ENCODE measurements at regions not wholly inside any gene's neighbourhood (a gene's known extent, or its start where the extent isn't known, plus 50 kb on each side); places are given as distances from the start of the nearest gene placed in this dataset.
A peak's percentile ranks its signal among the peaks of the same experiment; 100 is the strongest.

GRCh38 chr6:21767891-21768648 is 174.5 kb downstream of the SOX4 start:
- no peak for TF ChIP-seq YY1 (IDR thresholded peaks at IDR 0.05; ENCODE audit: low read depth)
- TF ChIP-seq REST (IDR thresholded peaks at IDR 0.05; ENCODE audit: low read depth) = no peak
- no peak for TF ChIP-seq ZBTB7A (IDR thresholded peaks at IDR 0.05; ENCODE audit: low read depth)
- no peak for TF ChIP-seq TAF1 (IDR thresholded peaks at IDR 0.05; ENCODE audit: low read depth)
- TF ChIP-seq TCF12 (IDR thresholded peaks at IDR 0.05; ENCODE audit: low read depth) = no peak
- TF ChIP-seq EP300 (IDR thresholded peaks at IDR 0.05; ENCODE audit: borderline replicate concordance) = no peak
- no peak for TF ChIP-seq EGR1 (IDR thresholded peaks at IDR 0.05)
- TF ChIP-seq, protein P1, sequence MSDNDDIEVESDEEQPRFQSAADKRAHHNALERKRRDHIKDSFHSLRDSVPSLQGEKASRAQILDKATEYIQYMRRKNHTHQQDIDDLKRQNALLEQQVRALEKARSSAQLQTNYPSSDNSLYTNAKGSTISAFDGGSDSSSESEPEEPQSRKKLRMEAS (IDR thresholded peaks at IDR 0.05) = no peak
- TF ChIP-seq NFIC (IDR thresholded peaks at IDR 0.05) = no peak
- TF ChIP-seq TEAD4 (IDR thresholded peaks at IDR 0.05) = no peak
- no peak for TF ChIP-seq CREB1 (IDR thresholded peaks at IDR 0.05; ENCODE audit: low read depth)

GRCh38 chr6:21769405-21769861 is 175.9 kb downstream of the SOX4 start:
- 0 out of 2 replicates have a peak, but pooled peaks have one; percentile 8 for TF ChIP-seq NFIC (IDR thresholded peaks at IDR 0.05)
- TF ChIP-seq, protein P1 (IDR thresholded peaks at IDR 0.05) = no peak
- no peak for TF ChIP-seq TCF12 (IDR thresholded peaks at IDR 0.05; ENCODE audit: low read depth)

- no peak for TF ChIP-seq CREB1 (IDR thresholded peaks at IDR 0.05; ENCODE audit: low read depth)
- TF ChIP-seq, protein P1 (IDR thresholded peaks at IDR 0.05) = no peak
- no peak for TF ChIP-seq NFIC (IDR thresholded peaks at IDR 0.05)
- TF ChIP-seq YY1 (IDR thresholded peaks at IDR 0.05; ENCODE audit: low read depth) = no peak
- no peak for TF ChIP-seq TAF1 (IDR thresholded peaks at IDR 0.05; ENCODE audit: low read depth)
- no peak for TF ChIP-seq REST (IDR thresholded peaks at IDR 0.05; ENCODE audit: low read depth)
- TF ChIP-seq RAD21 (IDR thresholded peaks at IDR 0.05; ENCODE audit: low read depth) = no peak
- no peak for TF ChIP-seq FOXM1 (IDR thresholded peaks at IDR 0.05; ENCODE audit: borderline replicate concordance, low read depth)
- no peak for TF ChIP-seq EP300 (IDR thresholded peaks at IDR 0.05; ENCODE audit: borderline replicate concordance)
- TF ChIP-seq TCF12 (IDR thresholded peaks at IDR 0.05; ENCODE audit: low read depth) = no peak
- TF ChIP-seq ZBTB7A (IDR thresholded peaks at IDR 0.05; ENCODE audit: low read depth) = no peak
- TF ChIP-seq CEBPB (IDR thresholded peaks at IDR 0.05) = no peak
- TF ChIP-seq EGR1 (IDR thresholded peaks at IDR 0.05) = no peak
- no peak for TF ChIP-seq USF1 (IDR thresholded peaks at IDR 0.05)
- TF ChIP-seq TEAD4 (IDR thresholded peaks at IDR 0.05) = no peak
Observed at GRCh38 chr6:21769968-21770367, 176.4 kb downstream of the SOX4 start.

DNA sequence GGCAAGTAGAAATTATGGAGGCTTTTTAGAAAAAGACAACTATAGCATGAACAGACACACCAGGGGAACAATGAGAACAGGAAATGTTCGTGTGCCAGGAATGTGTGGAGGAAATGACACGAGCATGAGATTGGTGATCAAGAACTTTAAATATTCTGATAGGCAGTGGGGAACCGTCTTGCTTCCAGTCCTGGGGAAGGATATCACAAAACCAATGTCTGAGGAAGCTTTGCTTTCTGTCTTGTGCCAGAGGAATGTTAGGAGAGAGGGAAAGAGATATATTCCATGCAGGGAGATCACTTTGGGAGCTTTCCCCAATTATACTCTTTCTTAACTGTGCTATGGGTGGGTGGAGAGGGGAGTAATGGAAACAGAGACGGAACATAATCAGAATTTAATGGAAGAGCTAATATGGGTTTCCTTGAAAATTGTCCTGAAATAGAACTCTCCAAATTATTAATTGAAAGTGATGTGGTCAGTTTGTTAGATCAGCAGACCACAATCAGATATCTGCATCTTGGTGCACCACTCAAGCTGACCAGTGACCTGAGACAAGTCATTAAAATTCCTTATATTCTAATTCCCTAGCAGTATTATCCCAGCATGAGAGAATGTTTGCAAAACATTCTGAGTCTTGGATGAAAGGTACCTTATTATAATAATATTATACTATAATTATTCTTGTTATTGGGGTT is 178.2 kb downstream of the SOX4 start:
- TF ChIP-seq TCF12 (IDR thresholded peaks at IDR 0.05; ENCODE audit: low read depth) = no peak
- no peak for TF ChIP-seq EP300 (IDR thresholded peaks at IDR 0.05; ENCODE audit: borderline replicate concordance)

- TF ChIP-seq USF1 (IDR thresholded peaks at IDR 0.05) (no peak), TCF12 (IDR thresholded peaks at IDR 0.05; ENCODE audit: low read depth) (no peak), EP300 (IDR thresholded peaks at IDR 0.05; ENCODE audit: borderline replicate concordance) (no peak), NFIC (IDR thresholded peaks at IDR 0.05) (no peak), ZBTB7A (IDR thresholded peaks at IDR 0.05; ENCODE audit: low read depth) (no peak), REST (IDR thresholded peaks at IDR 0.05; ENCODE audit: low read depth) (no peak), FOXM1 (IDR thresholded peaks at IDR 0.05; ENCODE audit: borderline replicate concordance, low read depth) (no peak)
Observed at GRCh38 chr6:21772477-21772876, 178.9 kb downstream of the SOX4 start.
